ENCODE measurements at regions not wholly inside any gene's neighbourhood (a gene's known extent, or its start where the extent isn't known, plus 50 kb on each side); places are given as distances from the start of the nearest gene placed in this dataset.

DNA sequence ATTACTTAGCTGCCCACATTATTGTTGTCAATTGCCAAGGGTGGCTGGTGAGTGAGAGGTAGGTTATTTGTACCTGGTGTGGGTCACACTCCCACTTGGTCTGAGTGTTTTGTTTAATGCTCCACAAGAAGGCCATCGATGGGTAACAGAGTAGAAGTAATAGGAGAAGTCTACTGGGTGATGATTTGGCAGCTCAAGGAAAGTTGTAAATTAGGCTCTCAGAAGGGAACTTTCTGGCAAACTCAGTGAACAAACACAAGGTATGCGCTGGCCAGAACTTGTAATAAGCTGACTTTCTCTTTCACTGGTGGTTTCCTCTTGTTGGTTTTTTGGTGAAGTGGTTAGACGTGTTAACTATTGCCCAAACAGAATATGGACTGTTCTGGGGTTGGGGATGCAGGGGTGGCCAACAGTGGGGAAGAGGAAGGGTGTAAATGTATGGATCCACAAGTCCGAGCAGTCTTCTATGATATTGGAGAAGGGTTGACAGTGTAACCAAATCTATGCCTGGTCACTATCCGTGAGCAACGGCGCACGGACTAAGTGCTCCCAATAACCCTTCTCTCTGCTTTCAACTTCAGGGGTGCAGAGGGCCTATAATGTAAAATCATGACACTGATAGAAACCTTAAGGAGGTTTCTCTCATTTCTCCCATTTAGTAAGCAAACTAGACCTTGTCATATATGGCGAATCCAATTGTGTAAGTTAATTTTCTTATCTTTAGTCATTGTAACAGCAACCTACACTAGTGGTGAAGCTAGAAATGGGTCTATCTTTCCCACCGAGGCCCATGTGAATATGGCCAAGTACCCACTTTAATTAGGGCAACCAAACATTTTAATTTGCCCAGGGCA lies 212.8 kb downstream of the PTEN start (continued):
- no peak for TF ChIP-seq MEF2A (IDR thresholded peaks at IDR 0.05; ENCODE audit: insufficient read depth, low read depth, low read length)
- TF ChIP-seq HCFC1 (IDR thresholded peaks at IDR 0.05; ENCODE audit: low read length), result no peak
- TF ChIP-seq TCF3 (IDR thresholded peaks at IDR 0.05; ENCODE audit: borderline replicate concordance, insufficient read depth, low read depth, low read length), result no peak
- no peak for TF ChIP-seq ZNF274 (IDR thresholded peaks at IDR 0.05; ENCODE audit: insufficient read depth, insufficient read length)
- peak; percentile 46; the same call in 1 of the 2 replicates for TF ChIP-seq RAD51 (IDR thresholded peaks at IDR 0.05)
- TF ChIP-seq, protein P1, sequence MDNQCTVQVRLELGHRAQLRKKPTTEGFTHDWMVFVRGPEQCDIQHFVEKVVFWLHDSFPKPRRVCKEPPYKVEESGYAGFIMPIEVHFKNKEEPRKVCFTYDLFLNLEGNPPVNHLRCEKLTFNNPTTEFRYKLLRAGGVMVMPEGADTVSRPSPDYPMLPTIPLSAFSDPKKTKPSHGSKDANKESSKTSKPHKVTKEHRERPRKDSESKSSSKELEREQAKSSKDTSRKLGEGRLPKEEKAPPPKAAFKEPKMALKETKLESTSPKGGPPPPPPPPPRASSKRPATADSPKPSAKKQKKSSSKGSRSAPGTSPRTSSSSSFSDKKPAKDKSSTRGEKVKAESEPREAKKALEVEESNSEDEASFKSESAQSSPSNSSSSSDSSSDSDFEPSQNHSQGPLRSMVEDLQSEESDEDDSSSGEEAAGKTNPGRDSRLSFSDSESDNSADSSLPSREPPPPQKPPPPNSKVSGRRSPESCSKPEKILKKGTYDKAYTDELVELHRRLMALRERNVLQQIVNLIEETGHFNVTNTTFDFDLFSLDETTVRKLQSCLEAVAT (IDR thresholded peaks at IDR 0.05), result peak; percentile 84
- TF ChIP-seq, protein P2, sequence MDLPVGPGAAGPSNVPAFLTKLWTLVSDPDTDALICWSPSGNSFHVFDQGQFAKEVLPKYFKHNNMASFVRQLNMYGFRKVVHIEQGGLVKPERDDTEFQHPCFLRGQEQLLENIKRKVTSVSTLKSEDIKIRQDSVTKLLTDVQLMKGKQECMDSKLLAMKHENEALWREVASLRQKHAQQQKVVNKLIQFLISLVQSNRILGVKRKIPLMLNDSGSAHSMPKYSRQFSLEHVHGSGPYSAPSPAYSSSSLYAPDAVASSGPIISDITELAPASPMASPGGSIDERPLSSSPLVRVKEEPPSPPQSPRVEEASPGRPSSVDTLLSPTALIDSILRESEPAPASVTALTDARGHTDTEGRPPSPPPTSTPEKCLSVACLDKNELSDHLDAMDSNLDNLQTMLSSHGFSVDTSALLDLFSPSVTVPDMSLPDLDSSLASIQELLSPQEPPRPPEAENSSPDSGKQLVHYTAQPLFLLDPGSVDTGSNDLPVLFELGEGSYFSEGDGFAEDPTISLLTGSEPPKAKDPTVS (IDR thresholded peaks at IDR 0.05; ENCODE audit: low read depth, low read length), result no peak
- no peak for TF ChIP-seq LARP7 (IDR thresholded peaks at IDR 0.05)
- no peak for TF ChIP-seq MYC (IDR thresholded peaks at IDR 0.05; ENCODE audit: insufficient read depth, insufficient read length, insufficient replicate concordance, low read length, severe bottlenecking)
- TF ChIP-seq, protein P3, sequence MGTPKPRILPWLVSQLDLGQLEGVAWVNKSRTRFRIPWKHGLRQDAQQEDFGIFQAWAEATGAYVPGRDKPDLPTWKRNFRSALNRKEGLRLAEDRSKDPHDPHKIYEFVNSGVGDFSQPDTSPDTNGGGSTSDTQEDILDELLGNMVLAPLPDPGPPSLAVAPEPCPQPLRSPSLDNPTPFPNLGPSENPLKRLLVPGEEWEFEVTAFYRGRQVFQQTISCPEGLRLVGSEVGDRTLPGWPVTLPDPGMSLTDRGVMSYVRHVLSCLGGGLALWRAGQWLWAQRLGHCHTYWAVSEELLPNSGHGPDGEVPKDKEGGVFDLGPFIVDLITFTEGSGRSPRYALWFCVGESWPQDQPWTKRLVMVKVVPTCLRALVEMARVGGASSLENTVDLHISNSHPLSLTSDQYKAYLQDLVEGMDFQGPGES (IDR thresholded peaks at IDR 0.05), result no peak
- TF ChIP-seq NFIC (IDR thresholded peaks at IDR 0.05; ENCODE audit: low read depth, low read length), result peak; percentile 47; the same call in 1 of the 2 replicates
- TF ChIP-seq RBBP5 (conservative IDR thresholded peaks at IDR 0.05), result no peak
- TF ChIP-seq ZNF24 (IDR thresholded peaks at IDR 0.05), result no peak
- TF ChIP-seq POLR2AphosphoS2 (IDR thresholded peaks at IDR 0.05; ENCODE audit: low read depth, low read length), result no peak
- TF ChIP-seq ZNF217 (IDR thresholded peaks at IDR 0.05), result no peak
- TF ChIP-seq NFYA (IDR thresholded peaks at IDR 0.05; ENCODE audit: borderline replicate concordance, low read depth, low read length), result no peak
- no peak for TF ChIP-seq TCF7 (IDR thresholded peaks at IDR 0.05; ENCODE audit: borderline replicate concordance)
- no peak for TF ChIP-seq SRF (IDR thresholded peaks at IDR 0.05; ENCODE audit: low read depth in 2 of 2, low read length in 2 of 2)
- TF ChIP-seq, protein P4, sequence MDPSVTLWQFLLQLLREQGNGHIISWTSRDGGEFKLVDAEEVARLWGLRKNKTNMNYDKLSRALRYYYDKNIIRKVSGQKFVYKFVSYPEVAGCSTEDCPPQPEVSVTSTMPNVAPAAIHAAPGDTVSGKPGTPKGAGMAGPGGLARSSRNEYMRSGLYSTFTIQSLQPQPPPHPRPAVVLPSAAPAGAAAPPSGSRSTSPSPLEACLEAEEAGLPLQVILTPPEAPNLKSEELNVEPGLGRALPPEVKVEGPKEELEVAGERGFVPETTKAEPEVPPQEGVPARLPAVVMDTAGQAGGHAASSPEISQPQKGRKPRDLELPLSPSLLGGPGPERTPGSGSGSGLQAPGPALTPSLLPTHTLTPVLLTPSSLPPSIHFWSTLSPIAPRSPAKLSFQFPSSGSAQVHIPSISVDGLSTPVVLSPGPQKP (IDR thresholded peaks at IDR 0.05; ENCODE audit: low read depth, low read length), result no peak
- TF ChIP-seq, protein P5, sequence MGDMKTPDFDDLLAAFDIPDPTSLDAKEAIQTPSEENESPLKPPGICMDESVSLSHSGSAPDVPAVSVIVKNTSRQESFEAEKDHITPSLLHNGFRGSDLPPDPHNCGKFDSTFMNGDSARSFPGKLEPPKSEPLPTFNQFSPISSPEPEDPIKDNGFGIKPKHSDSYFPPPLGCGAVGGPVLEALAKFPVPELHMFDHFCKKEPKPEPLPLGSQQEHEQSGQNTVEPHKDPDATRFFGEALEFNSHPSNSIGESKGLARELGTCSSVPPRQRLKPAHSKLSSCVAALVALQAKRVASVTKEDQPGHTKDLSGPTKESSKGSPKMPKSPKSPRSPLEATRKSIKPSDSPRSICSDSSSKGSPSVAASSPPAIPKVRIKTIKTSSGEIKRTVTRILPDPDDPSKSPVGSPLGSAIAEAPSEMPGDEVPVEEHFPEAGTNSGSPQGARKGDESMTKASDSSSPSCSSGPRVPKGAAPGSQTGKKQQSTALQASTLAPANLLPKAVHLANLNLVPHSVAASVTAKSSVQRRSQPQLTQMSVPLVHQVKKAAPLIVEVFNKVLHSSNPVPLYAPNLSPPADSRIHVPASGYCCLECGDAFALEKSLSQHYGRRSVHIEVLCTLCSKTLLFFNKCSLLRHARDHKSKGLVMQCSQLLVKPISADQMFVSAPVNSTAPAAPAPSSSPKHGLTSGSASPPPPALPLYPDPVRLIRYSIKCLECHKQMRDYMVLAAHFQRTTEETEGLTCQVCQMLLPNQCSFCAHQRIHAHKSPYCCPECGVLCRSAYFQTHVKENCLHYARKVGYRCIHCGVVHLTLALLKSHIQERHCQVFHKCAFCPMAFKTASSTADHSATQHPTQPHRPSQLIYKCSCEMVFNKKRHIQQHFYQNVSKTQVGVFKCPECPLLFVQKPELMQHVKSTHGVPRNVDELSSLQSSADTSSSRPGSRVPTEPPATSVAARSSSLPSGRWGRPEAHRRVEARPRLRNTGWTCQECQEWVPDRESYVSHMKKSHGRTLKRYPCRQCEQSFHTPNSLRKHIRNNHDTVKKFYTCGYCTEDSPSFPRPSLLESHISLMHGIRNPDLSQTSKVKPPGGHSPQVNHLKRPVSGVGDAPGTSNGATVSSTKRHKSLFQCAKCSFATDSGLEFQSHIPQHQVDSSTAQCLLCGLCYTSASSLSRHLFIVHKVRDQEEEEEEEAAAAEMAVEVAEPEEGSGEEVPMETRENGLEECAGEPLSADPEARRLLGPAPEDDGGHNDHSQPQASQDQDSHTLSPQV (IDR thresholded peaks at IDR 0.05), result no peak

Data from GM12878 (cell line).